GM06990 (cell line): ENCODE measurements at regions not wholly inside any gene's neighbourhood (a gene's known extent, or its start where the extent isn't known, plus 50 kb on each side); places are given as distances from the start of the nearest gene placed in this dataset.

Experiments
- DNase-seq: peaks from one replicate; pipeline ENCODE4 v3.0.0-alpha.2; 2011; ENCODE audit not compliant: insufficient read length; ENCODE audit errors: extremely low read depth
- H3K27me3 ChIP-seq: replicated peaks from 2 replicates; pipeline ENCODE4 v1.6.0; 2011; ENCODE audit warnings: low read length; ENCODE audit not compliant: control insufficient read depth, insufficient read depth
- H3K36me3 ChIP-seq: 2 replicates; pipeline ENCODE4 v1.5.1; 2011; ENCODE audit warnings: low read length; ENCODE audit not compliant: control insufficient read depth, insufficient read depth
- H3K4me3 ChIP-seq: replicated peaks from 2 replicates; pipeline ENCODE4 v1.5.1; 2011; ENCODE audit warnings: low read depth, mild to moderate bottlenecking, control low read depth, low read length
- TF ChIP-seq, protein P1 (sequence below): IDR thresholded peaks from 2 replicates; pipeline ENCODE4 v1.5.1; 2011; ENCODE audit warnings: low read length, control low read depth, mild to moderate bottlenecking, inconsistent platforms; ENCODE audit not compliant: insufficient read depth, poor library complexity, severe bottlenecking

DNA sequence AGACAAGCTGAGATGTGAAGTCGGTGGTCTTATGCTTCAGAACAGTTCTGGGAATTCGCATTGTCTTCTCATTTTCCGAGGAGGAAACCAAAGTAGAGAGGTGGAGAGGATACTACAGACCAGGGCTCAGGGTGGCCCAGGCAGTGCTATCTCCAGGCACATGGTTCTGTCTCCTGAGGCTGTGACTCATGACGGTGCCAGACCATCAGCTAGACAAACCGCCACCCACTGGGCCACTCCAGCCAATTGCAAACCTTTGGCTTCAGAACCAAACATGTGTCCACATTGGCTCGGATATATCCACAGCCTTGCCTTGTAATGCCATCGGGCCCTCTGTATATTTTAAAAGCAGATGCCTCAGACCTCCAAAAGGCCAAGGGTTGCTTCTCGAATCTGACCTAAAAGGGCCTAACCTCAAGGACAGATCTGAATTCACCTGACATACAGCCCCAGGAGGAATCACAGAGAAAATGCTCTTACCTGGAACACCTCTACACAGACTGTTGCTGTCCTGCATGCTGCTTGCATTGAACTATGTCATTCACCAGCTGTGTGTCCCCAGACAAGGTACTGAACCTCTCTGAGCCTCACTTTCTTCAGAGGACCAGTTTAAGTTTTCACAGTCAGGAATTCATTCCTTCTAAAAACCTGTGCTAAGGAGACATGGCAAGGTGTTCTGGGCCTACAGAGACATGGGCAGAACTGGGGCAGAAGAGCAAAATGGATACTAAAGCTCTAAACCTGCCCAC is 224.9 kb upstream of the JUN start:
- no peak for DNase-seq
- TF ChIP-seq, protein P1, sequence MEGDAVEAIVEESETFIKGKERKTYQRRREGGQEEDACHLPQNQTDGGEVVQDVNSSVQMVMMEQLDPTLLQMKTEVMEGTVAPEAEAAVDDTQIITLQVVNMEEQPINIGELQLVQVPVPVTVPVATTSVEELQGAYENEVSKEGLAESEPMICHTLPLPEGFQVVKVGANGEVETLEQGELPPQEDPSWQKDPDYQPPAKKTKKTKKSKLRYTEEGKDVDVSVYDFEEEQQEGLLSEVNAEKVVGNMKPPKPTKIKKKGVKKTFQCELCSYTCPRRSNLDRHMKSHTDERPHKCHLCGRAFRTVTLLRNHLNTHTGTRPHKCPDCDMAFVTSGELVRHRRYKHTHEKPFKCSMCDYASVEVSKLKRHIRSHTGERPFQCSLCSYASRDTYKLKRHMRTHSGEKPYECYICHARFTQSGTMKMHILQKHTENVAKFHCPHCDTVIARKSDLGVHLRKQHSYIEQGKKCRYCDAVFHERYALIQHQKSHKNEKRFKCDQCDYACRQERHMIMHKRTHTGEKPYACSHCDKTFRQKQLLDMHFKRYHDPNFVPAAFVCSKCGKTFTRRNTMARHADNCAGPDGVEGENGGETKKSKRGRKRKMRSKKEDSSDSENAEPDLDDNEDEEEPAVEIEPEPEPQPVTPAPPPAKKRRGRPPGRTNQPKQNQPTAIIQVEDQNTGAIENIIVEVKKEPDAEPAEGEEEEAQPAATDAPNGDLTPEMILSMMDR, result no peak
- no peaks in the 10 kb centered on the region for H3K36me3 ChIP-seq
- no peaks in the 10 kb centered on the region for H3K27me3 ChIP-seq
- no peak overlapping the region for H3K4me3 ChIP-seq

DNA sequence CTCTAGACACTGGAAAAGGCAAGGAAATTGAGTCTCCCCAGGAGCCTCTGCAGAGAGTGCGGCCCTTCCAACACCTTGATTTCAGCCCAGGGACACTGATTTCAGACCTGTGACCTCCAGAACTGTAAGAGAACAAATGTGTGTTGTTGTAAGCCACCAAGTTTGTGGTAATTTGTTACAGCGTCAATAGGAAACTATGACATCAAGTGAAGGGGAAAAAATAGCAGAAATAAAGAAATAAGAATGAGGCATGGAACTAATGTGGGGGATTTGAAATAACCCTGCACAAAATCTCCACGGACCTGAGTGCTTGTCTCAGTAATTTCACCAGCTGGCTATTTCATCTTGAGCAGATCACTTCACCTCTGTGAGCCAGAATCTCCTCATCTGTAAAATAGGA is 227.8 kb upstream of the JUN start:
- Histone ChIP-seq H3K27me3 (no peaks in the 10 kb centered on the region), H3K4me3 (no peak overlapping the region), H3K36me3 (no peaks in the 10 kb centered on the region)
- DNase-seq, result no peak
- TF ChIP-seq, protein P1, result no peak

DNA sequence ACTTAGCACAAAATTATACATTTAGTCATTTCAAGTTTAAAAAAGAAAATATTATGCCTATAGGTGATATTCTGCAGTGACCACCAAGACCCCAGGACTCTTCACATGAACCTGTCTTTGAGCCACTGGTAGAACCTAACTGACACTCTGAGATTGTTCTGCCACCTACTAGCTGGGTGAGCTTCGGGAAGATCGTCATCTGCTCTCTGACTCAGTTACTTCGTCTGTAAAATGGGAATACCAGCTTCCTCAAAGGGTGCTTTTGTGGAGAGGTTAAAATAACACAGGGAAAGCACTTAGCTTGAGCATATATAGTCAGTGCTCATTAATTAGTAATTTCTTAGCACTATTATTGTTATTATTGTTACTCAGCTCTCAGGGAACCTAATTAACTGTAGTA is 228.5 kb upstream of the JUN start:
- Histone ChIP-seq H3K36me3 (no peaks in the 10 kb centered on the region), H3K4me3 (no peak overlapping the region), H3K27me3 (no peaks in the 10 kb centered on the region)
- no peak for DNase-seq
- TF ChIP-seq, protein P1, result no peak

DNA sequence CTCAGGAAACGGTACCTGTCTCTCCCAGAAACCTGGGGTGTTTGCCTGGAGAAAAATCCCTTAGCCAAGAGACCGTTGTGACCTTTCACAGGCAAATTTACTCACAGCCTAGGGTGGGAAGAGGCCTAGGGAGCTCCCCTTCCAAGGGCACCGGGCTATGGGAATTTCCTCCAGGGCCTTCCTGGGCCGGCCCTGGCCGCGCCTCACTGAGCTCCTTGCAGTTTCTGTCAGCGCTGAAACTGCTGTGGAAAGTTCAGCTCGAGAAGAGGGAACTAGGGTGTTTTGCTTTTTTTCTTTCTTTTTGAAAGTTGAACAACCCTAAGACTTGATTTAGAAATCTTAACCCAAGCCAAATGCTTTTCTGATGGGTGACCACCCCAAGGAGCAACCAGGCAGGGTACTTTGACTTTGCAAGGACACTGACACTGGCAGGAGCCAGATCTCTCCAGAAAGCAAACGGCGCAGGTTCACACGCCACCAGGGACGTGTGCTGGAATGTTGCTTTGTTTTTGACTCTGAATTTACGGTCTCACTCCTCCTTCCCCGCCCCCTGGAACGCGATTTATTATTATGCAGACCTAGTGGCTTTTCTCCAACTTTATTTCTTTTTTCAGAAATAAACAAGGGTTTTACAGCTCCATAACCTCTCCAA is 229.6 kb upstream of the JUN start:
- no peaks in the 10 kb centered on the region for H3K36me3 ChIP-seq
- H3K4me3 ChIP-seq, result peak overlapping the region; percentile 43
- H3K27me3 ChIP-seq, result no peaks in the 10 kb centered on the region
- TF ChIP-seq, protein P1, result no peak
- DNase-seq, result peak; percentile 50

DNA sequence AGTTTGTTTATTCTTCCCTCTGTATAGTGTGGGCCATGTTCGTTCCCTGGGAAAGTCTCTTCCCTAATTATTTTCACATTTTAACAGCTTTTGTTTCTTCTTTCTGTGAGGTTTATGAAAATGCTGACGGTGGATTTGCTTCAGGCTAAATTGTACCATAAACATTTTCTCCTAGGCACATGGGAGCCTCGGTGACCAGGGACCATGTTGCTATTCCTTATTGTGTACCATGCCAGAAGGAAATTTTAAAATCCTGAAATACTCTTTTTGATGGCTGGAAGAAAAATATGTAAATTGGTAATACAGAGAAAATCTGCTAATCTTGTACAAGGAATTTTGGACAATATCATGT is 230.1 kb upstream of the JUN start:
- no peaks in the 10 kb centered on the region for H3K27me3 ChIP-seq
- TF ChIP-seq, protein P1, result no peak
- no peak for DNase-seq
- peak overlapping the region; percentile 43; the same call in 1 of the 2 replicates for H3K4me3 ChIP-seq
- H3K36me3 ChIP-seq, result no peaks in the 10 kb centered on the region

DNA sequence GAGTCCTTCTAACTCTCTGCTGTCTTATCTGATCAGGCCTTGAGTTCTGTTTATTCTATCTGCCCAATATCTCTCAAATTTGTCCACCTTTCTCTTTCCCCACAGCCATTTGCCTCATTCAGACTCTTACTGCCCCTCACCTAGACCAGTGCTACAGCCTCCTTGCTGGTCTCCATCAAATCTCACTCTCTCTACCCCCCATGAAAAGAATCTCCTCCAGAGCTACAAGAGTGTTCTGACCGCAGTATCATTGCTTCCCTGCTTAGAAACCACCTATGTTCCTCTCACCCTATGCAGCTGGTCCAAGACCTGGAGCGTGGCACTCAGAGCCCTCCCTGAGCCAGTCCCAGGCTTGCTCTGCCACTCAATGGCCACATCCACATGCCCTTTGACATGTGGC is 231.0 kb upstream of the JUN start:
- TF ChIP-seq, protein P1, result no peak
- H3K27me3 ChIP-seq, result no peaks in the 10 kb centered on the region
- H3K4me3 ChIP-seq, result no peak overlapping the region
- DNase-seq, result no peak
- no peaks in the 10 kb centered on the region for H3K36me3 ChIP-seq
